Mesenchymal stem cell (in vitro differentiated cells and primary cell): ENCODE measurements at regions not wholly inside any gene's neighbourhood (a gene's known extent, or its start where the extent isn't known, plus 50 kb on each side); places are given as distances from the start of the nearest gene placed in this dataset.

Experiments
- DNase-seq: peaks from one replicate; pipeline ENCODE4 v3.0.0-alpha.2; 2013
- H2AFZ ChIP-seq: one replicate; pipeline ENCODE4 v1.6.1; 2013; ENCODE audit warnings: low read depth, mild to moderate bottlenecking, control low read depth, inconsistent platforms, low read length, moderate library complexity
- H2AK5ac ChIP-seq: 2 replicates; pipeline ENCODE4 v1.6.1; 2013; ENCODE audit warnings: low read length, moderate library complexity, mild to moderate bottlenecking, inconsistent platforms; ENCODE audit not compliant: severe bottlenecking
- H2BK120ac ChIP-seq: one replicate; pipeline ENCODE4 v1.6.1; 2013; ENCODE audit warnings: low read depth, mild to moderate bottlenecking, inconsistent platforms, low read length, moderate library complexity
- H2BK12ac ChIP-seq, 2 experiments: one replicate each; pipeline ENCODE4 v1.6.1; 2013; ENCODE audit warnings: inconsistent platforms in 2 of 2, low read length in 2 of 2, mild to moderate bottlenecking in 2 of 2, moderate library complexity in 2 of 2, control low read depth in 1 of 2
- H2BK15ac ChIP-seq: one replicate; pipeline ENCODE4 v1.6.1; 2013; ENCODE audit warnings: mild to moderate bottlenecking, low read depth, inconsistent platforms; ENCODE audit not compliant: poor library complexity, severe bottlenecking
- H2BK5ac ChIP-seq: 2 replicates; pipeline ENCODE4 v1.6.1; 2013; ENCODE audit warnings: low read depth, mild to moderate bottlenecking, low read length, control low read depth, inconsistent platforms; ENCODE audit not compliant: poor library complexity, severe bottlenecking
- H3K14ac ChIP-seq, 2 experiments: one replicate each; pipeline ENCODE4 v1.6.1; 2013; ENCODE audit warnings: inconsistent platforms in 2 of 2, low read length in 2 of 2, control low read depth in 1 of 2, mild to moderate bottlenecking in 1 of 2, moderate library complexity in 1 of 2
- H3K18ac ChIP-seq, 2 experiments: one replicate each; pipeline ENCODE4 v1.6.1; 2013; ENCODE audit warnings: inconsistent platforms in 2 of 2, low read length in 2 of 2, control low read depth in 1 of 2, low read depth in 1 of 2, mild to moderate bottlenecking in 1 of 2
- H3K23ac ChIP-seq, 2 experiments: one replicate each; pipeline ENCODE4 v1.6.1; 2013; ENCODE audit warnings: inconsistent platforms in 2 of 2, low read length in 2 of 2, mild to moderate bottlenecking in 2 of 2, moderate library complexity in 2 of 2, control low read depth in 1 of 2
- H3K27ac ChIP-seq: 2 replicates; pipeline ENCODE4 v1.5.1; 2013; ENCODE audit warnings: mild to moderate bottlenecking, moderate library complexity, low read length, control low read depth, inconsistent platforms; ENCODE audit not compliant: poor library complexity, severe bottlenecking
- H3K27me3 ChIP-seq, 2 experiments: 2 replicates each; pipeline versions ENCODE4 v1.6.1 to v1.7.0; 2013; ENCODE audit warnings: low read length in 2 of 2, mild to moderate bottlenecking in 2 of 2, moderate library complexity in 2 of 2, control low read depth in 1 of 2, inconsistent platforms in 1 of 2; ENCODE audit not compliant: control insufficient read depth in 1 of 2, insufficient read depth in 1 of 2
- H3K36me3 ChIP-seq, 2 experiments: 2 replicates each; pipeline versions ENCODE4 v1.6.1 to v1.7.0; 2013; ENCODE audit warnings: low read length in 2 of 2, control low read depth in 1 of 2, inconsistent platforms in 1 of 2, low read depth in 1 of 2, mild to moderate bottlenecking in 1 of 2; ENCODE audit not compliant: insufficient read depth in 2 of 2, control insufficient read depth in 1 of 2
- H3K4ac ChIP-seq, 2 experiments: one replicate each; pipeline ENCODE4 v1.6.1; 2013; ENCODE audit warnings: inconsistent platforms in 2 of 2, low read length in 2 of 2, mild to moderate bottlenecking in 2 of 2, moderate library complexity in 2 of 2, control low read depth in 1 of 2, low read depth in 1 of 2
- H3K4me1 ChIP-seq: 2 replicates; pipeline ENCODE4 v1.6.1; 2013; ENCODE audit warnings: low read depth, low read length, control low read depth; ENCODE audit not compliant: control insufficient read depth, insufficient read depth
- H3K4me2 ChIP-seq: 2 replicates; pipeline ENCODE4 v1.6.1; 2013; ENCODE audit warnings: low read length, mild to moderate bottlenecking, inconsistent platforms; ENCODE audit not compliant: poor library complexity, severe bottlenecking
- H3K4me3 ChIP-seq, 2 experiments: 2 replicates each; pipeline versions ENCODE4 v1.5.1 to v1.7.0; 2013; ENCODE audit warnings: low read length in 2 of 2, mild to moderate bottlenecking in 2 of 2, control low read depth in 1 of 2, low read depth in 1 of 2; ENCODE audit not compliant: insufficient read depth in 1 of 2
- H3K79me1 ChIP-seq: replicated peaks from 2 replicates; pipeline ENCODE4 v1.6.1; 2013; ENCODE audit warnings: mild to moderate bottlenecking, control low read depth, low read length, inconsistent platforms; ENCODE audit not compliant: poor library complexity, severe bottlenecking
- H3K9ac ChIP-seq: 2 replicates; pipeline ENCODE4 v1.7.0; 2013; ENCODE audit warnings: mild to moderate bottlenecking, low read length, moderate library complexity
- H3K9me3 ChIP-seq: 2 replicates; pipeline ENCODE4 v1.7.0; 2013; ENCODE audit warnings: mild to moderate bottlenecking, low read length; ENCODE audit not compliant: control insufficient read depth
- H4K8ac ChIP-seq: one replicate; pipeline ENCODE4 v1.6.1; 2013; ENCODE audit warnings: inconsistent platforms, mild to moderate bottlenecking, low read length, moderate library complexity
- H4K91ac ChIP-seq: one replicate; pipeline ENCODE4 v1.6.1; 2013; ENCODE audit warnings: mild to moderate bottlenecking, low read length, inconsistent platforms
- WGBS: methylation state at CpG from one replicate; pipeline ENCODE4 v1.1.7; 2013; ENCODE audit warnings: mixed read lengths; 5-methylcytosine and 5-hydroxymethylcytosine counted together

- Histone ChIP-seq H2AK5ac (no peak overlapping the region), H2BK15ac (no peak overlapping the region), H2BK120ac (no peak overlapping the region), H3K14ac (no peak overlapping the region), H3K4me2 (no peak overlapping the region), H3K4me1 (no peaks in the 10 kb centered on the region), H2AFZ (no peak overlapping the region), H3K9me3 (no peaks in the 10 kb centered on the region), H3K18ac (no peak overlapping the region), H3K27me3 (peaks cover 26 to 79% of the 10 kb centered on the region in 2 experiments), H4K91ac (no peak overlapping the region), H3K27ac (no peak overlapping the region), H3K79me1 (no peaks in the 10 kb centered on the region), H2BK12ac (no peak overlapping the region), H3K23ac (no peak overlapping the region), H3K4ac (no peak overlapping the region), H3K4me3 (no peak overlapping the region), H3K9ac (no peak overlapping the region), H4K8ac (no peak overlapping the region), H3K36me3 (no peaks in the 10 kb centered on the region), H2BK5ac (no peak overlapping the region)
- 69% methylated on average over 4 of the region's 7 CpGs for WGBS
- DNase-seq, result no peak
These were observed 67.0 kb downstream of the OLIG1 start for GRCh38 chr21:33136847-33137502.

DNA sequence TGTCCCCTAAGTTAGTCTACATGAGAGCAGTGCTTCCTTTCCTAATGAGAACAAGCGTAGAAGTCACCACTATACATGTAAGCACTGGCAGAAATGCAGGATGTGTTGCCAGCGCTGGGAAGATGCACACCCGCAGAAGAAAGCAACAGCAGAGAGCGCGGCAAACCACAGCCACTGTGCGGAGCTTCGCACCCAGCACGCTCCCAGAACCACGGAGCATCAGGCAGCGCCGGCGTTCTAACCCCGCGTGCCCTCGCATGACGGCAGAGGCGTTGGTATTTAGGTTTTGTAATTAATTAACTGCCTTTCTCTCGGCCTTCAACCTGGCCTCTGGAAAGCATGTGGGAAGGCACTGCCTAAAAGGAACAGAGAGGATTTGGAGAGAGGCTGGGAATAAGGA, 69.1 kb downstream of the OLIG1 start:
- no peaks in the 10 kb centered on the region for H3K36me3 ChIP-seq
- H3K14ac ChIP-seq, result no peak overlapping the region

GRCh38 chr21:33140288-33140687, 70.3 kb downstream of the OLIG1 start:
- Histone ChIP-seq H2BK15ac (no peak overlapping the region), H4K8ac (no peak overlapping the region), H3K27ac (no peak overlapping the region), H4K91ac (no peak overlapping the region), H3K4ac (no peak overlapping the region), H3K18ac (no peak overlapping the region), H3K4me1 (no peaks in the 10 kb centered on the region), H3K27me3 (peaks cover 31 to 82% of the 10 kb centered on the region in 2 experiments), H2AK5ac (no peak overlapping the region), H3K14ac (no peak overlapping the region), H3K4me2 (no peak overlapping the region), H2BK5ac (no peak overlapping the region), H2BK12ac (no peak overlapping the region), H3K4me3 (no peak overlapping the region), H3K36me3 (no peaks in the 10 kb centered on the region), H3K9me3 (no peaks in the 10 kb centered on the region), H3K79me1 (no peaks in the 10 kb centered on the region), H3K9ac (no peak overlapping the region), H2BK120ac (no peak overlapping the region), H2AFZ (no peak overlapping the region), H3K23ac (no peak overlapping the region)
- WGBS, result 66% methylated on average over 2 of the region's 2 CpGs
- DNase-seq, result no peak

More for the DNA sequence above, 69.1 kb downstream of the OLIG1 start:
- Histone ChIP-seq H3K4me3 (no peak overlapping the region), H3K18ac (no peak overlapping the region), H3K9ac (no peak overlapping the region), H2BK5ac (no peak overlapping the region), H3K4me1 (no peaks in the 10 kb centered on the region), H3K79me1 (no peaks in the 10 kb centered on the region), H3K23ac (no peak overlapping the region), H2AFZ (no peak overlapping the region), H4K8ac (no peak overlapping the region), H2AK5ac (no peak overlapping the region), H2BK12ac (no peak overlapping the region), H3K27ac (no peak overlapping the region), H3K4me2 (no peak overlapping the region), H3K4ac (no peak overlapping the region), H2BK15ac (no peak overlapping the region), H4K91ac (no peak overlapping the region), H3K27me3 (peaks cover 32 to 77% of the 10 kb centered on the region in 2 experiments), H2BK120ac (no peak overlapping the region), H3K9me3 (no peaks in the 10 kb centered on the region)
- 93% methylated on average over 18 of the region's 18 CpGs for WGBS
- DNase-seq, result no peak

DNA sequence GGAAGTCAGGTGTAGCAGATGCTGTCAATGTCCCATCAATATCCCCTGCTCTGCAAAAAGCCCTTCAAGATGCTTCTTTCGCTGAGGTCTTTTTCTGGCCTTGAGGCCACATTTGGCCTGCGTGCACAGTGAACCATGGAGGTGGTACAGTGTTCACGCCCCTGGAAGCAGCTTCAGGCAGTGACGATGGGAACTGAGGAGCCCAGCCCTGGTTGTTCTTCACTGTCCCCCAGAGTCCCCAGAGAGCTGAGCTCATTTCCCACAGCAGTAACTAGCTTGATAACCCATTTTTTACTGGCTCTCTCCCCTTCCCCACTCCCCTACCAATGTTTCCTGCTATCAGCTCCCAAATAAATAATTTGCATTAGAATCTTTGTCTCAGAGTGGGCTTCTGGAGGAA, 76.5 kb downstream of the OLIG1 start:
- Histone ChIP-seq H3K4me3 (no peak overlapping the region), H3K4me1 (no peaks in the 10 kb centered on the region), H3K14ac (no peak overlapping the region), H4K8ac (no peak overlapping the region), H3K79me1 (no peaks in the 10 kb centered on the region), H4K91ac (no peak overlapping the region), H3K23ac (no peak overlapping the region), H3K4ac (no peak overlapping the region), H3K9me3 (no peaks in the 10 kb centered on the region), H3K27me3 (peaks cover 40 to 85% of the 10 kb centered on the region in 2 experiments), H2AFZ (no peak overlapping the region), H2BK12ac (no peak overlapping the region), H3K9ac (no peak overlapping the region), H3K27ac (no peak overlapping the region), H2BK15ac (no peak overlapping the region), H2BK120ac (no peak overlapping the region), H3K4me2 (no peak overlapping the region), H3K18ac (no peak overlapping the region), H2AK5ac (no peak overlapping the region), H2BK5ac (no peak overlapping the region), H3K36me3 (no peaks in the 10 kb centered on the region)
- whole genome bisulfite sequencing, result 90% methylated on average over 4 of the region's 4 CpGs
- no peak for DNase-seq
